HepG2 (cell line): ENCODE measurements at regions not wholly inside any gene's neighbourhood (a gene's known extent, or its start where the extent isn't known, plus 50 kb on each side); places are given as distances from the start of the nearest gene placed in this dataset.

Experiments used
- ATAC-seq: fragments of 200-7000 bp; cut with Tn5 transposase; 3 replicates; pipeline ENCODE4 v1.9.1; 2020; ENCODE audit warnings: mild to moderate bottlenecking, moderate library complexity
- BruUV-seq: library from RNA; stranded (reverse); fragments of 400-500 nt; replicated peaks from 2 replicates; lab custom pipeline; 2021; lab: Mats Ljungman, UMichigan
- CTCF ChIA-PET: fragments of 300-600 bp; formaldehyde crosslinking; extraction: SDS; loops from one replicate; lab custom pipeline; 2021; ENCODE audit warnings: low total read pairs, inconsistent platforms, low intra/inter-chr PET ratio; lab: Yijun Ruan, JAX
- POLR2A ChIA-PET: fragments of 350-600 bp; sonication (Branson Sonifier 250); formaldehyde crosslinking; loops from one replicate; lab custom pipeline; 2020; ENCODE audit warnings: antibody characterized with exemption, inconsistent platforms; lab: Yijun Ruan, JAX
- DNase-seq: peaks from one replicate; pipeline ENCODE4 v3.0.0-alpha.2; 2015; ENCODE audit warnings: low spot score
- FAIRE-seq: peaks from 3 replicates; lab custom pipeline; 2011; peaks lifted over from hg19 to GRCh38; lab: Jason Lieb, UNC
- H2AFZ ChIP-seq: one replicate; pipeline ENCODE4 v1.6.1; 2011; ENCODE audit warnings: low read length, inconsistent platforms
- H3K27ac ChIP-seq: fragments of 300-600 bp; 3 replicates; pipeline ENCODE4 v1.8.0; 2011; ENCODE audit warnings: mixed run types, mild to moderate bottlenecking, mixed read lengths, low read length, inconsistent platforms; ENCODE audit not compliant: insufficient read depth; ENCODE audit errors: extremely low read length
- H3K27me3 ChIP-seq, 2 experiments: fragments of 200-600 bp in 1 of 2; 2 replicates in 1 of 2; 3 replicates in 1 of 2; pipeline versions ENCODE4 v1.6.0 to v1.8.0; 2011; ENCODE audit warnings: low read length in 2 of 2, mild to moderate bottlenecking in 2 of 2, moderate library complexity in 2 of 2, inconsistent platforms in 1 of 2; ENCODE audit not compliant: insufficient read depth in 2 of 2, control insufficient read depth in 1 of 2
- H3K36me3 ChIP-seq, 2 experiments: fragments of 200-600 bp in 1 of 2; replicated peaks in 1 of 2; 2 replicates in 1 of 2; 3 replicates in 1 of 2; pipeline versions ENCODE4 v1.5.1 to v1.8.0; 2011; ENCODE audit warnings: low read length in 2 of 2, inconsistent platforms in 1 of 2; ENCODE audit not compliant: insufficient read depth in 2 of 2, control insufficient read depth in 1 of 2
- H3K4me1 ChIP-seq: 2 replicates; pipeline ENCODE4 v1.5.1; 2012; ENCODE audit warnings: low read length, inconsistent platforms; ENCODE audit not compliant: insufficient read depth
- H3K4me2 ChIP-seq: 2 replicates; pipeline ENCODE4 v1.6.0; 2011; ENCODE audit warnings: low read depth, low read length, inconsistent platforms
- H3K4me3 ChIP-seq, 3 experiments: fragments of 200-600 bp in 1 of 3; sonication (generic), shearing (Covaris generic) in 1 of 3; replicated peaks in 1 of 3; 2 replicates each; pipeline ENCODE4 v1.5.1; 2011 to 2016; ENCODE audit warnings: low read length in 3 of 3, inconsistent platforms in 2 of 3, low read depth in 2 of 3, mild to moderate bottlenecking in 2 of 3, control low read depth in 1 of 3, mixed read lengths in 1 of 3; ENCODE audit not compliant: insufficient read depth in 1 of 3
- H3K79me2 ChIP-seq: one replicate; pipeline ENCODE4 v1.6.1; 2011; ENCODE audit warnings: low read length, inconsistent platforms; ENCODE audit not compliant: insufficient read depth
- H3K9ac ChIP-seq: 2 replicates; pipeline ENCODE4 v1.6.0; 2011; ENCODE audit warnings: mild to moderate bottlenecking, low read depth, low read length, inconsistent platforms; ENCODE audit not compliant: insufficient read depth
- H3K9me3 ChIP-seq: 2 replicates; pipeline ENCODE4 v1.5.1; 2012; ENCODE audit warnings: mild to moderate bottlenecking, low read length
- H4K20me1 ChIP-seq: 2 replicates; pipeline ENCODE4 v1.6.0; 2011; ENCODE audit warnings: inconsistent platforms, mild to moderate bottlenecking, low read length, moderate library complexity; ENCODE audit not compliant: insufficient read depth
- DR1 ChIP-seq: sonication (generic); formaldehyde crosslinking; IDR thresholded peaks from 2 replicates; pipeline ENCODE4 v1.8.0; 2021; ENCODE audit warnings: mild to moderate bottlenecking, missing genetic modification reagents, inconsistent platforms
- ZNF205 ChIP-seq: IDR thresholded peaks from 2 replicates; pipeline ENCODE4 v1.6.1; 2018; ENCODE audit warnings: missing biosample characterization, missing genetic modification reagents
- ZNF570 ChIP-seq: sonication (generic); formaldehyde crosslinking; IDR thresholded peaks from 2 replicates; pipeline ENCODE4 v1.4.0; 2020; ENCODE audit warnings: mild to moderate bottlenecking, missing genetic modification reagents, borderline replicate concordance
- WGBS: methylation state at CpG from one replicate; pipeline ENCODE4 v1.1.6; 2017; ENCODE audit warnings: low lambda C conversion rate; 5-methylcytosine and 5-hydroxymethylcytosine counted together
- in situ Hi-C: cut with HindIII; loops from 2 replicates; pipeline ENCODE4 v1.10.0; 2017; ENCODE audit warnings: low pct_unique_long_range_greater_than_20kb; ENCODE audit not compliant: extremely low pct_ligation_motif_present
- intact Hi-C: fragments of 100-400 bp; cut with micrococcal nuclease; formaldehyde crosslinking; loops from one replicate; pipeline ENCODE4 v1.10.0; 2022; ENCODE audit not compliant: unreplicated experiment
- TF ChIP-seq, protein P1 (sequence below): sonication (generic); formaldehyde crosslinking; IDR thresholded peaks from 2 replicates; pipeline ENCODE4 v1.5.0; 2020; ENCODE audit warnings: missing genetic modification reagents
- TF ChIP-seq, protein P2 (sequence below): sonication (generic); formaldehyde crosslinking; IDR thresholded peaks from 2 replicates; pipeline ENCODE4 v1.5.0; 2020; ENCODE audit warnings: mild to moderate bottlenecking, missing genetic modification reagents
- TF ChIP-seq, protein P3 (sequence below): fragments of 450-650 bp; IDR thresholded peaks from 2 replicates; pipeline ENCODE4 v1.6.1; 2017
- TF ChIP-seq, protein P4 (sequence below): fragments of 450-650 bp; IDR thresholded peaks from 2 replicates; pipeline ENCODE4 v1.6.1; 2016

DNA sequence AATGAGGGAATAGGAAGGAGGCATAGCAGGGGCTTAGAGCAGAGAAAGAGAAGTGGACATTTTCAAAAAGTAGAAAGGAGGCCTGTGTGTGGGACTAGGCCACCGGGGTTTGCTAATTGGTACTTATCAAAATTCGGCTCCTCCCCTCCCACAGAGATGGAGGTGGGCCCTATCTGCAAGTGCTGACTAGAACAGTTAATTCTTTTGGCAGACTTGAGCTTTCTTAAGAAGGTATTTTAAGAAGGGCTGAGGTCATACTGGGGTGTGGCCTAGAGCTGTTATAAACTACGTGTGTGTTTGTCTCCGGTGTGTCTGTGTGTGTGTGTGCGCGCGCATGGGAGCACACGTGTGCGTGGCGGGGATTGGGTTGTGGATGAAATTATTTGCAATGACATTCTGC, 1086.5 kb downstream of the EFNA5 start:
- WGBS: 56% methylated on average over 10 of the region's 10 CpGs
- no peaks in the 10 kb centered on the region for H3K9me3 ChIP-seq
- BruUV-seq: no TSS peak

More for the DNA sequence above, 1086.5 kb downstream of the EFNA5 start:
- ATAC-seq (no peak), DNase-seq (no peak), FAIRE-seq (no peak)
- Histone ChIP-seq H3K27ac (no peak overlapping the region), H4K20me1 (no peaks in the 10 kb centered on the region), H2AFZ (no peak overlapping the region), H3K4me3 (no peak overlapping the region), H3K4me1 (no peaks in the 10 kb centered on the region), H3K27me3 (no peaks in the 10 kb centered on the region), H3K79me2 (no peaks in the 10 kb centered on the region), H3K36me3 (no peaks in the 10 kb centered on the region), H3K9ac (no peak overlapping the region), H3K4me2 (no peak overlapping the region)
- in situ Hi-C loops: no loop called here
- ChIA-PET CTCF (no interaction called here), POLR2A (no interaction called here)
- TF ChIP-seq ZNF570 (CRISPR knock-in tag) (no peak), DR1 (CRISPR knock-in tag) (no peak), ZNF205 (CRISPR knock-in tag) (no peak)
- TF ChIP-seq, protein P1, sequence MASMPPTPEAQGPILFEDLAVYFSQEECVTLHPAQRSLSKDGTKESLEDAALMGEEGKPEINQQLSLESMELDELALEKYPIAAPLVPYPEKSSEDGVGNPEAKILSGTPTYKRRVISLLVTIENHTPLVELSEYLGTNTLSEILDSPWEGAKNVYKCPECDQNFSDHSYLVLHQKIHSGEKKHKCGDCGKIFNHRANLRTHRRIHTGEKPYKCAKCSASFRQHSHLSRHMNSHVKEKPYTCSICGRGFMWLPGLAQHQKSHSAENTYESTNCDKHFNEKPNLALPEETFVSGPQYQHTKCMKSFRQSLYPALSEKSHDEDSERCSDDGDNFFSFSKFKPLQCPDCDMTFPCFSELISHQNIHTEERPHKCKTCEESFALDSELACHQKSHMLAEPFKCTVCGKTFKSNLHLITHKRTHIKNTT (CRISPR knock-in tag): no peak
- TF ChIP-seq, protein P2, sequence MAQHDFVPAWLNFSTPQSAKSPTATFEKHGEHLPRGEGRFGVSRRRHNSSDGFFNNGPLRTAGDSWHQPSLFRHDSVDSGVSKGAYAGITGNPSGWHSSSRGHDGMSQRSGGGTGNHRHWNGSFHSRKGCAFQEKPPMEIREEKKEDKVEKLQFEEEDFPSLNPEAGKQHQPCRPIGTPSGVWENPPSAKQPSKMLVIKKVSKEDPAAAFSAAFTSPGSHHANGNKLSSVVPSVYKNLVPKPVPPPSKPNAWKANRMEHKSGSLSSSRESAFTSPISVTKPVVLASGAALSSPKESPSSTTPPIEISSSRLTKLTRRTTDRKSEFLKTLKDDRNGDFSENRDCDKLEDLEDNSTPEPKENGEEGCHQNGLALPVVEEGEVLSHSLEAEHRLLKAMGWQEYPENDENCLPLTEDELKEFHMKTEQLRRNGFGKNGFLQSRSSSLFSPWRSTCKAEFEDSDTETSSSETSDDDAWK (CRISPR knock-in tag): no peak
- TF ChIP-seq, protein P3, sequence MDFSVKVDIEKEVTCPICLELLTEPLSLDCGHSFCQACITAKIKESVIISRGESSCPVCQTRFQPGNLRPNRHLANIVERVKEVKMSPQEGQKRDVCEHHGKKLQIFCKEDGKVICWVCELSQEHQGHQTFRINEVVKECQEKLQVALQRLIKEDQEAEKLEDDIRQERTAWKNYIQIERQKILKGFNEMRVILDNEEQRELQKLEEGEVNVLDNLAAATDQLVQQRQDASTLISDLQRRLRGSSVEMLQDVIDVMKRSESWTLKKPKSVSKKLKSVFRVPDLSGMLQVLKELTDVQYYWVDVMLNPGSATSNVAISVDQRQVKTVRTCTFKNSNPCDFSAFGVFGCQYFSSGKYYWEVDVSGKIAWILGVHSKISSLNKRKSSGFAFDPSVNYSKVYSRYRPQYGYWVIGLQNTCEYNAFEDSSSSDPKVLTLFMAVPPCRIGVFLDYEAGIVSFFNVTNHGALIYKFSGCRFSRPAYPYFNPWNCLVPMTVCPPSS: no peak
- TF ChIP-seq, protein P4, sequence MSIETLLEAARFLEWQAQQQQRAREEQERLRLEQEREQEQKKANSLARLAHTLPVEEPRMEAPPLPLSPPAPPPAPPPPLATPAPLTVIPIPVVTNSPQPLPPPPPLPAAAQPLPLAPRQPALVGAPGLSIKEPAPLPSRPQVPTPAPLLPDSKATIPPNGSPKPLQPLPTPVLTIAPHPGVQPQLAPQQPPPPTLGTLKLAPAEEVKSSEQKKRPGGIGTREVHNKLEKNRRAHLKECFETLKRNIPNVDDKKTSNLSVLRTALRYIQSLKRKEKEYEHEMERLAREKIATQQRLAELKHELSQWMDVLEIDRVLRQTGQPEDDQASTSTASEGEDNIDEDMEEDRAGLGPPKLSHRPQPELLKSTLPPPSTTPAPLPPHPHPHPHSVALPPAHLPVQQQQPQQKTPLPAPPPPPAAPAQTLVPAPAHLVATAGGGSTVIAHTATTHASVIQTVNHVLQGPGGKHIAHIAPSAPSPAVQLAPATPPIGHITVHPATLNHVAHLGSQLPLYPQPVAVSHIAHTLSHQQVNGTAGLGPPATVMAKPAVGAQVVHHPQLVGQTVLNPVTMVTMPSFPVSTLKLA: no peak
- intact Hi-C loops: no loop called here
